GM12878 (cell line): ENCODE measurements at regions not wholly inside any gene's neighbourhood (a gene's known extent, or its start where the extent isn't known, plus 50 kb on each side); places are given as distances from the start of the nearest gene placed in this dataset.

Experiments
- ATAC-seq: fragments of 200-7000 bp; cut with Tn5 transposase; 3 replicates; pipeline ENCODE4 v1.9.1; 2020; ENCODE audit warnings: mild to moderate bottlenecking, moderate library complexity
- BruUV-seq: library from RNA; stranded (reverse); fragments of 400-500 nt; replicated peaks from 2 replicates; lab custom pipeline; 2021; lab: Mats Ljungman, UMichigan
- CTCF ChIA-PET: fragments of 300-600 bp; sonication (Branson Sonifier 250); formaldehyde crosslinking; extraction: SDS; loops from one replicate; lab custom pipeline; 2021; ENCODE audit warnings: inconsistent platforms; lab: Yijun Ruan, JAX
- POLR2A ChIA-PET: fragments of 350-600 bp; formaldehyde crosslinking; extraction: SDS; loops from one replicate; lab custom pipeline; 2021; ENCODE audit warnings: inconsistent platforms; lab: Charles Lee
- RAD21 ChIA-PET: fragments of 300-600 bp; sonication (Branson Sonifier 250); formaldehyde crosslinking; loops from one replicate; lab custom pipeline; 2023; ENCODE audit warnings: antibody characterized with exemption; ENCODE audit not compliant: unreplicated experiment; lab: Charles Lee
- SMC1A ChIA-PET: fragments of 300-600 bp; sonication (Branson Sonifier 250); formaldehyde crosslinking; loops from one replicate; lab custom pipeline; 2023; ENCODE audit not compliant: unreplicated experiment, uncharacterized antibody; lab: Charles Lee
- DNase-seq: peaks from one replicate; pipeline ENCODE4 v3.0.0-alpha.2; 2011; ENCODE audit warnings: low read depth, low spot score
- FAIRE-seq: peaks from 3 replicates; lab custom pipeline; 2011; peaks lifted over from hg19 to GRCh38; lab: Jason Lieb, UNC
- H2AFZ ChIP-seq: 2 replicates; pipeline ENCODE4 v1.6.0; 2011; ENCODE audit warnings: low read depth, low read length, control low read depth; ENCODE audit not compliant: control insufficient read depth
- H3K27ac ChIP-seq: 2 replicates; pipeline ENCODE4 v1.5.1; 2011; ENCODE audit warnings: control low read depth; ENCODE audit not compliant: control insufficient read depth, insufficient read depth
- H3K27me3 ChIP-seq, 2 experiments: replicated peaks in 1 of 2; 2 replicates each; pipeline versions ENCODE4 v1.6.0 to v1.6.1; 2011; ENCODE audit warnings: low read length in 1 of 2; ENCODE audit not compliant: control insufficient read depth in 2 of 2, insufficient read depth in 2 of 2
- H3K36me3 ChIP-seq, 2 experiments: 2 replicates each; pipeline ENCODE4 v1.5.1; 2011; ENCODE audit warnings: low read length in 1 of 2; ENCODE audit not compliant: control insufficient read depth in 2 of 2, insufficient read depth in 2 of 2
- H3K4me1 ChIP-seq: 2 replicates; pipeline ENCODE4 v1.6.1; 2011; ENCODE audit warnings: mild to moderate bottlenecking, low read length, moderate library complexity, mixed read lengths; ENCODE audit not compliant: control insufficient read depth, insufficient read depth
- H3K4me2 ChIP-seq: 2 replicates; pipeline ENCODE4 v1.6.0; 2011; ENCODE audit warnings: control low read depth; ENCODE audit not compliant: control insufficient read depth, insufficient read depth
- H3K4me3 ChIP-seq: fragments of 200-600 bp; sonication (generic); 2 replicates; pipeline ENCODE4 v1.5.1; 2016
- H3K79me2 ChIP-seq: 2 replicates; pipeline ENCODE4 v1.6.0; 2011; ENCODE audit warnings: low read length; ENCODE audit not compliant: control insufficient read depth, insufficient read depth
- H3K9ac ChIP-seq: 2 replicates; pipeline ENCODE4 v1.8.0; 2011; ENCODE audit warnings: low read length, control low read depth, mixed read lengths; ENCODE audit not compliant: control insufficient read depth, insufficient read depth
- H3K9me3 ChIP-seq: replicated peaks from 3 replicates; pipeline ENCODE4 v1.5.1; 2011; ENCODE audit warnings: mild to moderate bottlenecking, low read length; ENCODE audit not compliant: control insufficient read depth, insufficient read depth
- H4K20me1 ChIP-seq: 2 replicates; pipeline ENCODE4 v1.6.0; 2011; ENCODE audit not compliant: control insufficient read depth, insufficient read depth
- ASH2L ChIP-seq: fragments of 300-600, 200-600 bp; sonication (generic); IDR thresholded peaks from 2 replicates; pipeline ENCODE4 v1.6.1; 2017; ENCODE audit warnings: low read depth, mild to moderate bottlenecking, borderline replicate concordance
- BCL3 ChIP-seq: IDR thresholded peaks from 2 replicates; pipeline ENCODE4 v1.6.1; 2011; ENCODE audit warnings: borderline replicate concordance, low read depth, mild to moderate bottlenecking, moderate library complexity, low read length; ENCODE audit not compliant: insufficient read depth, poor library complexity, severe bottlenecking
- HDAC2 ChIP-seq: fragments of 200-600 bp; sonication (generic); IDR thresholded peaks from 2 replicates; pipeline ENCODE4 v1.6.1; 2017
- IRF5 ChIP-seq: fragments of 450-650 bp; IDR thresholded peaks from 2 replicates; pipeline ENCODE4 v1.6.1; 2017; ENCODE audit warnings: borderline replicate concordance
- KLF5 ChIP-seq: fragments of 450-650 bp; IDR thresholded peaks from 2 replicates; pipeline ENCODE4 v1.6.1; 2014; ENCODE audit warnings: mild to moderate bottlenecking; ENCODE audit not compliant: partially characterized antibody
- LARP7 ChIP-seq: fragments of 450-650 bp; IDR thresholded peaks from 2 replicates; pipeline ENCODE4 v1.6.1; 2017; ENCODE audit warnings: mild to moderate bottlenecking
- PAX8 ChIP-seq: fragments of 450-650 bp; IDR thresholded peaks from 2 replicates; pipeline ENCODE4 v1.6.1; 2017; ENCODE audit warnings: mild to moderate bottlenecking, moderate library complexity
- POU2F2 ChIP-seq: IDR thresholded peaks from 3 replicates; pipeline ENCODE4 v1.6.1; 2011; ENCODE audit warnings: low read depth, mild to moderate bottlenecking, low read length, borderline replicate concordance
- RB1 ChIP-seq: fragments of 450-650 bp; formaldehyde crosslinking; IDR thresholded peaks from 2 replicates; pipeline ENCODE4 v1.6.1; 2017; ENCODE audit warnings: mild to moderate bottlenecking, borderline replicate concordance
- RCOR1 ChIP-seq: conservative IDR thresholded peaks from 2 replicates; pipeline ENCODE4 v1.6.1; 2012; ENCODE audit warnings: low read depth, low read length, improper control_type of control experiment
- RELB ChIP-seq: fragments of 450-650 bp; IDR thresholded peaks from 2 replicates; pipeline ENCODE4 v1.6.1; 2017; ENCODE audit warnings: low read depth, mild to moderate bottlenecking, moderate library complexity
- SKIL ChIP-seq: fragments of 450-650 bp; IDR thresholded peaks from 2 replicates; pipeline ENCODE4 v1.6.1; 2017; ENCODE audit warnings: mild to moderate bottlenecking, low read depth, inconsistent platforms; ENCODE audit not compliant: poor library complexity, severe bottlenecking
- ZNF207 ChIP-seq: fragments of 450-650 bp; IDR thresholded peaks from 2 replicates; pipeline ENCODE4 v1.6.1; 2014; ENCODE audit warnings: antibody characterized with exemption, mild to moderate bottlenecking, borderline replicate concordance
- ZNF687 ChIP-seq: fragments of 450-650 bp; IDR thresholded peaks from 2 replicates; pipeline ENCODE4 v1.6.1; 2017; ENCODE audit warnings: mild to moderate bottlenecking, moderate library complexity
- WGBS: methylation state at CpG from one replicate; pipeline ENCODE4 v1.1.6; 2016; ENCODE audit warnings: low lambda C conversion rate; ENCODE audit not compliant: insufficient replicate concordance, insufficient coverage; ENCODE audit errors: missing lambda C conversion rate; 5-methylcytosine and 5-hydroxymethylcytosine counted together
- in situ Hi-C: fragments of 300-500 bp; cut with MboI; formaldehyde crosslinking; loops from 9 replicates; pipeline ENCODE4 v1.14.3; 2018; ENCODE audit warnings: mixed read lengths
- intact Hi-C: fragments of 100-400 bp; cut with micrococcal nuclease; formaldehyde crosslinking; loops from one replicate; pipeline ENCODE4 v1.14.2; 2022; ENCODE audit not compliant: unreplicated experiment

GRCh38 chr18:67269206-67269605 is 247.3 kb downstream of the DSEL start:
- H3K36me3 ChIP-seq = no peaks in the 10 kb centered on the region
- H3K4me3 ChIP-seq = no peak overlapping the region
- no peaks in the 10 kb centered on the region for H3K9me3 ChIP-seq
- in situ Hi-C loops (no loop called here), intact Hi-C loops (no loop called here)
- DNase-seq = no peak
- SMC1A ChIA-PET = no interaction called here
- H3K27me3 ChIP-seq = no peaks in the 10 kb centered on the region
- BruUV-seq = no TSS peak
- no peak for FAIRE-seq
- CTCF ChIA-PET = no interaction called here
- H4K20me1 ChIP-seq = no peaks in the 10 kb centered on the region
- no peak for ATAC-seq
- H3K4me1 ChIP-seq = no peaks in the 10 kb centered on the region
- WGBS = 0% methylated on average over 2 of the region's 2 CpGs
- no peak overlapping the region for H3K9ac ChIP-seq
- POLR2A ChIA-PET = no interaction called here
- H3K79me2 ChIP-seq = no peaks in the 10 kb centered on the region
- no peak overlapping the region for H2AFZ ChIP-seq
- no peak overlapping the region for H3K4me2 ChIP-seq
- RAD21 ChIA-PET = no interaction called here
- H3K27ac ChIP-seq = no peak overlapping the region
- TF ChIP-seq ZNF687 (no peak), ASH2L (no peak), LARP7 (no peak), RB1 (no peak), IRF5 (no peak), PAX8 (no peak), ZNF207 (no peak), POU2F2 (no peak), RELB (no peak), HDAC2 (no peak), BCL3 (no peak), KLF5 (no peak), SKIL (no peak), RCOR1 (no peak)
